OCI-LY3 (cell line): ENCODE measurements at regions not wholly inside any gene's neighbourhood (a gene's known extent, or its start where the extent isn't known, plus 50 kb on each side); places are given as distances from the start of the nearest gene placed in this dataset.

Experiments
- H2AFZ ChIP-seq: fragments of 200-600, 300-600 bp; shearing (Covaris generic); 2 replicates; pipeline ENCODE4 v1.6.0; 2014; ENCODE audit warnings: antibody characterized with exemption, low read depth, low read length
- H3K27ac ChIP-seq: fragments of 200-600, 300-600 bp; sonication (generic); 2 replicates; pipeline ENCODE4 v1.5.1; 2014; ENCODE audit warnings: mild to moderate bottlenecking, low read length, moderate library complexity, mixed read lengths
- H3K27me3 ChIP-seq: fragments of 200-600, 300-600 bp; sonication (generic); 2 replicates; pipeline ENCODE4 v1.6.1; 2014; ENCODE audit warnings: low read depth, low read length, mixed read lengths
- H3K36me3 ChIP-seq: fragments of 200-600, 300-600 bp; sonication (generic); replicated peaks from 2 replicates; pipeline ENCODE3; 2014; ENCODE audit warnings: low read depth, low read length, mixed read lengths
- H3K4me1 ChIP-seq: fragments of 300-600, 200-600 bp; sonication (generic); 2 replicates; pipeline ENCODE4 v1.6.1; 2014; ENCODE audit warnings: low read length, mixed read lengths
- H3K4me2 ChIP-seq: fragments of 200-600, 300-600 bp; sonication (generic); 2 replicates; pipeline ENCODE4 v1.6.1; 2014; ENCODE audit warnings: low read length, mixed read lengths
- H3K4me3 ChIP-seq: fragments of 300-600, 200-600 bp; sonication (generic); 2 replicates; pipeline ENCODE4 v1.5.1; 2014; ENCODE audit warnings: antibody characterized with exemption, mild to moderate bottlenecking, low read length, moderate library complexity
- H3K79me2 ChIP-seq: fragments of 300-600, 200-600 bp; shearing (Covaris generic); 2 replicates; pipeline ENCODE4 v1.6.1; 2014; ENCODE audit warnings: mild to moderate bottlenecking, low read length, mixed read lengths
- H3K9ac ChIP-seq: fragments of 300-600, 200-600 bp; shearing (Covaris generic); 2 replicates; pipeline ENCODE4 v1.6.0; 2014; ENCODE audit warnings: mild to moderate bottlenecking, low read length, moderate library complexity
- H3K9me3 ChIP-seq: fragments of 200-600, 300-600 bp; shearing (Covaris generic); 2 replicates; pipeline ENCODE4 v1.6.1; 2014; ENCODE audit warnings: low read length, mixed read lengths; ENCODE audit not compliant: insufficient read depth
- H4K20me1 ChIP-seq: fragments of 200-600, 300-600 bp; sonication (generic); 2 replicates; pipeline ENCODE4 v1.6.1; 2016; ENCODE audit warnings: low read length, mixed read lengths; ENCODE audit not compliant: insufficient read depth
- CTCF ChIP-seq: fragments of 200-600, 300-600 bp; sonication (generic); IDR thresholded peaks from 2 replicates; pipeline ENCODE4 v1.5.1; 2014; ENCODE audit warnings: antibody characterized with exemption, low read length, low read depth
- EZH2phosphoT487 ChIP-seq: fragments of 200-600 bp; shearing (Covaris generic); IDR thresholded peaks from 2 replicates; pipeline ENCODE4 v1.6.1; 2018; ENCODE audit warnings: antibody characterized with exemption, mixed run types, low read depth

- Histone ChIP-seq H3K4me3 (no peak overlapping the region), H3K79me2 (no peaks in the 10 kb centered on the region), H2AFZ (no peak overlapping the region), H4K20me1 (no peaks in the 10 kb centered on the region), H3K4me1 (no peaks in the 10 kb centered on the region), H3K4me2 (no peak overlapping the region), H3K27ac (no peak overlapping the region), H3K36me3 (no peaks in the 10 kb centered on the region), H3K9ac (no peak overlapping the region), H3K9me3 (no peaks in the 10 kb centered on the region), H3K27me3 (no peaks in the 10 kb centered on the region)
- TF ChIP-seq CTCF (no peak), EZH2phosphoT487 (no peak)
These were observed 162.6 kb downstream of the TAF11L14 start for GRCh38 chr5:17796757-17797396.

- Histone ChIP-seq H2AFZ (no peak overlapping the region), H3K4me2 (no peak overlapping the region), H4K20me1 (no peaks in the 10 kb centered on the region), H3K4me1 (no peaks in the 10 kb centered on the region), H3K4me3 (no peak overlapping the region), H3K27ac (no peak overlapping the region), H3K9ac (no peak overlapping the region), H3K79me2 (no peaks in the 10 kb centered on the region), H3K9me3 (no peaks in the 10 kb centered on the region), H3K36me3 (no peaks in the 10 kb centered on the region), H3K27me3 (no peaks in the 10 kb centered on the region)
- TF ChIP-seq CTCF (no peak), EZH2phosphoT487 (no peak)
These were observed 165.3 kb downstream of the TAF11L14 start for GRCh38 chr5:17799521-17799920.

GRCh38 chr5:17801595-17801994 is 167.3 kb downstream of the TAF11L14 start:
- H3K79me2 ChIP-seq: no peaks in the 10 kb centered on the region
- no peak overlapping the region for H3K4me2 ChIP-seq
- no peak for TF ChIP-seq CTCF
- TF ChIP-seq EZH2phosphoT487: no peak

GRCh38 chr5:17802256-17802655 is 168.0 kb downstream of the TAF11L14 start:
- H4K20me1 ChIP-seq: no peaks in the 10 kb centered on the region
- H2AFZ ChIP-seq: no peak overlapping the region
- H3K9me3 ChIP-seq: no peaks in the 10 kb centered on the region
- TF ChIP-seq CTCF: no peak
- no peak for TF ChIP-seq EZH2phosphoT487
- H3K4me2 ChIP-seq: no peak overlapping the region
- H3K9ac ChIP-seq: no peak overlapping the region
- no peaks in the 10 kb centered on the region for H3K4me1 ChIP-seq
- no peaks in the 10 kb centered on the region for H3K36me3 ChIP-seq
- H3K79me2 ChIP-seq: no peaks in the 10 kb centered on the region
- H3K27ac ChIP-seq: no peak overlapping the region
- no peak overlapping the region for H3K4me3 ChIP-seq
- no peaks in the 10 kb centered on the region for H3K27me3 ChIP-seq

More at GRCh38 chr5:17801595-17801994, 167.3 kb downstream of the TAF11L14 start:
- no peak overlapping the region for H3K9ac ChIP-seq
- no peak overlapping the region for H3K27ac ChIP-seq
- no peaks in the 10 kb centered on the region for H4K20me1 ChIP-seq
- H3K36me3 ChIP-seq: no peaks in the 10 kb centered on the region
- H3K4me1 ChIP-seq: no peaks in the 10 kb centered on the region
- no peaks in the 10 kb centered on the region for H3K27me3 ChIP-seq
- no peaks in the 10 kb centered on the region for H3K9me3 ChIP-seq
- no peak overlapping the region for H3K4me3 ChIP-seq
- H2AFZ ChIP-seq: no peak overlapping the region
